ENCODE measurements at regions not wholly inside any gene's neighbourhood (a gene's known extent, or its start where the extent isn't known, plus 50 kb on each side); places are given as distances from the start of the nearest gene placed in this dataset.

- Histone ChIP-seq H3K9me3 (no peaks in the 10 kb centered on the region), H3K27me3 (no peaks in the 10 kb centered on the region), H3K4me1 (no peaks in the 10 kb centered on the region), H3K27ac (no peak overlapping the region), H3K4me3 (no peak overlapping the region), H3K36me3 (replicated peaks in 1 of 2; ENCODE audit: insufficient read depth in 1 of 2, low read depth in 2 of 2) (no peaks in the 10 kb centered on the region)
- DNase-seq (no peak), ATAC-seq (no peak)
- 40 to 76% methylated on average over 1 of the region's 1 CpG for WGBS, 2 donors
- intact Hi-C loops (cut with DNase I), result no loop called here
- TF ChIP-seq POLR2A (IDR thresholded peaks at IDR 0.05) (no peak), CTCF (IDR thresholded peaks at IDR 0.05) (no peak)
These were observed 222.1 kb upstream of the POU1F1 start for GRCh38 chr3:87498358-87499080.

- TF ChIP-seq CTCF (IDR thresholded peaks at IDR 0.05) (no peak), POLR2A (IDR thresholded peaks at IDR 0.05) (no peak)
- intact Hi-C loops (cut with DNase I), result no loop called here
- Histone ChIP-seq H3K27ac (no peak overlapping the region), H3K4me1 (no peaks in the 10 kb centered on the region), H3K36me3 (replicated peaks in 1 of 2; ENCODE audit: insufficient read depth in 1 of 2, low read depth in 2 of 2) (no peaks in the 10 kb centered on the region), H3K27me3 (no peaks in the 10 kb centered on the region), H3K4me3 (no peak overlapping the region), H3K9me3 (no peaks in the 10 kb centered on the region)
- DNase-seq, result no peak
- ATAC-seq, result no peak
- WGBS, 2 donors, result 44 to 47% methylated on average over 1 of the region's 1 CpG
These were observed 219.6 kb upstream of the POU1F1 start for GRCh38 chr3:87495938-87496337.

GRCh38 chr3:87494264-87494663, 217.9 kb upstream of the POU1F1 start:
- Histone ChIP-seq H3K27me3 (no peaks in the 10 kb centered on the region), H3K4me1 (no peaks in the 10 kb centered on the region), H3K27ac (no peak overlapping the region), H3K4me3 (no peak overlapping the region), H3K36me3 (replicated peaks in 1 of 2; ENCODE audit: insufficient read depth in 1 of 2, low read depth in 2 of 2) (no peaks in the 10 kb centered on the region), H3K9me3 (no peaks in the 10 kb centered on the region)
- no peak for DNase-seq
- no peak for ATAC-seq
- intact Hi-C loops (cut with DNase I), result no loop called here
- WGBS, 2 donors, result no CpG with 5 or more reads among the region's 1 CpG
- TF ChIP-seq CTCF (IDR thresholded peaks at IDR 0.05), result no peak
- TF ChIP-seq POLR2A (IDR thresholded peaks at IDR 0.05), result no peak

- Histone ChIP-seq H3K27ac (no peak overlapping the region), H3K4me1 (no peaks in the 10 kb centered on the region), H3K36me3 (replicated peaks in 1 of 2; ENCODE audit: insufficient read depth in 1 of 2, low read depth in 2 of 2) (no peaks in the 10 kb centered on the region), H3K4me3 (no peak overlapping the region), H3K9me3 (no peaks in the 10 kb centered on the region), H3K27me3 (no peaks in the 10 kb centered on the region)
- DNase-seq (no peak), ATAC-seq (no peak)
- TF ChIP-seq CTCF (IDR thresholded peaks at IDR 0.05), result no peak
- TF ChIP-seq POLR2A (IDR thresholded peaks at IDR 0.05), result no peak
- 74 to 82% methylated on average over 2 of the region's 2 CpGs for WGBS, 2 donors
- intact Hi-C loops (cut with DNase I), result no loop called here
These were observed 215.5 kb upstream of the POU1F1 start for GRCh38 chr3:87491843-87492242.

GRCh38 chr3:87489892-87490291, 213.5 kb upstream of the POU1F1 start:
- Histone ChIP-seq H3K4me1 (no peaks in the 10 kb centered on the region), H3K36me3 (replicated peaks in 1 of 2; ENCODE audit: insufficient read depth in 1 of 2, low read depth in 2 of 2) (no peaks in the 10 kb centered on the region), H3K4me3 (no peak overlapping the region), H3K27me3 (no peaks in the 10 kb centered on the region), H3K9me3 (no peaks in the 10 kb centered on the region), H3K27ac (no peak overlapping the region)
- TF ChIP-seq CTCF (IDR thresholded peaks at IDR 0.05) (no peak), POLR2A (IDR thresholded peaks at IDR 0.05) (no peak)
- DNase-seq (no peak), ATAC-seq (no peak)
- intact Hi-C loops (cut with DNase I), result no loop called here
- 63 to 68% methylated on average over 4 of the region's 4 CpGs for WGBS, 2 donors

Measured in body of pancreas (tissue), 4 donors.